Spleen (tissue), 11 donors: ENCODE measurements at regions not wholly inside any gene's neighbourhood (a gene's known extent, or its start where the extent isn't known, plus 50 kb on each side); places are given as distances from the start of the nearest gene placed in this dataset.

ENCODE experiments used
- DNase-seq: peaks from one replicate; pipeline ENCODE4 v3.0.0-alpha.2; 2020
- H3K27ac ChIP-seq, 8 donors: fragments of 200-600 bp; sonication (generic) in 7 of 8; 1 replicate in 4 of 8; 2 replicates in 4 of 8; pipeline versions ENCODE4 v1.5.0 to v1.8.0; 2016 to 2021; ENCODE audit warnings: inconsistent platforms in 4 of 8, mild to moderate bottlenecking in 4 of 8, moderate library complexity in 1 of 8
- H3K27me3 ChIP-seq, 7 donors: fragments of 200-600 bp; sonication (generic) in 6 of 7; replicated peaks in 1 of 7; 1 replicate in 4 of 7; 2 replicates in 3 of 7; pipeline versions ENCODE4 v1.5.0 to v1.8.0; 2016 to 2021; ENCODE audit warnings: inconsistent platforms in 3 of 7, mild to moderate bottlenecking in 1 of 7
- H3K36me3 ChIP-seq, 6 donors: fragments of 200-600 bp; sonication (generic) in 5 of 6; 1 replicate in 4 of 6; 2 replicates in 2 of 6; pipeline versions ENCODE4 v1.5.0 to v1.8.0; 2016 to 2021; ENCODE audit warnings: inconsistent platforms in 2 of 6
- H3K4me1 ChIP-seq, 6 donors: fragments of 200-600 bp; sonication (generic) in 5 of 6; 1 replicate in 3 of 6; 2 replicates in 3 of 6; pipeline versions ENCODE4 v1.5.0 to v1.8.0; 2016 to 2021; ENCODE audit warnings: inconsistent platforms in 3 of 6
- H3K4me3 ChIP-seq, 8 donors: fragments of 200-600 bp; sonication (generic) in 7 of 8; 1 replicate in 4 of 8; 2 replicates in 4 of 8; pipeline versions ENCODE4 v1.5.0 to v1.8.0; 2016 to 2021; ENCODE audit warnings: inconsistent platforms in 4 of 8, mild to moderate bottlenecking in 4 of 8, moderate library complexity in 2 of 8
- H3K9me3 ChIP-seq, 8 donors: fragments of 200-600 bp; sonication (generic) in 7 of 8; 1 replicate in 4 of 8; 2 replicates in 4 of 8; pipeline versions ENCODE4 v1.5.0 to v1.8.0; 2016 to 2021; ENCODE audit warnings: inconsistent platforms in 4 of 8
- POLR2A ChIP-seq, 3 donors: fragments of 450-650 bp; IDR thresholded peaks; one replicate each; pipeline ENCODE4 v1.5.1; 2017; ENCODE audit warnings: antibody characterized with exemption in 3 of 3, mild to moderate bottlenecking in 1 of 3
- POLR2AphosphoS5 ChIP-seq, 3 donors: sonication (generic); formaldehyde crosslinking; IDR thresholded peaks; one replicate each; pipeline ENCODE4 v1.5.1; 2017; ENCODE audit warnings: antibody characterized with exemption in 3 of 3
- WGBS, 5 donors: extraction: QIAGEN DNeasy Blood & Tissue Kit in 3 of 5; methylation state at CpG; one replicate each; pipeline versions ENCODE4 v1.1.5 to v1.1.7; 2013 to 2018; 5-methylcytosine and 5-hydroxymethylcytosine counted together
- intact Hi-C: fragments of 100-400 bp; cut with DNase I; formaldehyde crosslinking; loops from one replicate; pipeline ENCODE4 v1.15.0; 2023; ENCODE audit warnings: low total_unique reads
- TF ChIP-seq, protein P1 (sequence below), 11 experiments: fragments of 200-600 bp in 7 of 11; fragments of 450-650 bp in 4 of 11; sonication (generic) in 4 of 11; IDR thresholded peaks in 8 of 11; conservative IDR thresholded peaks in 3 of 11; 1 replicate in 7 of 11; 2 replicates in 4 of 11; pipeline versions ENCODE4 v1.4.0 to v1.8.0; 2016 to 2021; ENCODE audit warnings: antibody characterized with exemption in 11 of 11, inconsistent platforms in 4 of 11, mild to moderate bottlenecking in 1 of 11
- donor health status: healthy with polysubstance abuse.
- donor health status: DM: no; HTN: no; CAD: no; lungs with moderate emphysema.
- donor health status: DM: no; HTN: no; CAD: no.
- donor health status: Bipolar disorder and iron deficiency.
- donor health status: healthy.
- donor health status: DM: no; HTN: no; CAD: no.
- donor health status: DM: yes; HTN: yes; CAD: no.

DNA sequence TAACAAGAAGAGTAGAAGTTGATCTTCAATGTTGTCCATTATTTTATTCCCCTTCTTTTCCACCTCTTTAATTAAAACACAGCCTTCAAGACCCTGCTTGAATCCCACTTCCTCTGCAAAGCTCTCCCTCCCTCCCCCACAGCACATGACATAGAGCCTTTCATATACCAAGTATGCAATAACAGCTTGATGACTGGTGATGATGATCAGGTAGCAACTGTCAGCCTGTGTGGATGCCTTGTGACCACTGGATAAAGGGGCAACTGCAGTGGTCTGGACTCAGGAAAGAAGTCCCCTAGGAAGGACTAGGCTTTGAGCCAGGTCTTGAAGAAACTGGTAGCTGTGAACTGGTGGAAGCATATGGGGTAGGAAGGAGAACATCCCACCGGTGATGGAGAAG, 53.8 kb upstream of the PRDX6 start:
- H3K36me3 ChIP-seq = peaks cover 0 to 14% (median under 1%) of the 10 kb centered on the region in 6 donors
- DNase-seq = no peak
- H3K4me1 ChIP-seq = peaks cover 3 to 36% (median 15%) of the 10 kb centered on the region in 6 donors
- H3K4me3 ChIP-seq = no peak overlapping the region
- no peaks in the 10 kb centered on the region for H3K9me3 ChIP-seq
- WGBS, 5 donors = 78 to 90% (median 83%) methylated on average over 1 of the region's 1 CpG
- TF ChIP-seq POLR2A (IDR thresholded peaks at IDR 0.05) (no peak), POLR2AphosphoS5 (IDR thresholded peaks at IDR 0.05) (no peak)
- TF ChIP-seq, protein P1, sequence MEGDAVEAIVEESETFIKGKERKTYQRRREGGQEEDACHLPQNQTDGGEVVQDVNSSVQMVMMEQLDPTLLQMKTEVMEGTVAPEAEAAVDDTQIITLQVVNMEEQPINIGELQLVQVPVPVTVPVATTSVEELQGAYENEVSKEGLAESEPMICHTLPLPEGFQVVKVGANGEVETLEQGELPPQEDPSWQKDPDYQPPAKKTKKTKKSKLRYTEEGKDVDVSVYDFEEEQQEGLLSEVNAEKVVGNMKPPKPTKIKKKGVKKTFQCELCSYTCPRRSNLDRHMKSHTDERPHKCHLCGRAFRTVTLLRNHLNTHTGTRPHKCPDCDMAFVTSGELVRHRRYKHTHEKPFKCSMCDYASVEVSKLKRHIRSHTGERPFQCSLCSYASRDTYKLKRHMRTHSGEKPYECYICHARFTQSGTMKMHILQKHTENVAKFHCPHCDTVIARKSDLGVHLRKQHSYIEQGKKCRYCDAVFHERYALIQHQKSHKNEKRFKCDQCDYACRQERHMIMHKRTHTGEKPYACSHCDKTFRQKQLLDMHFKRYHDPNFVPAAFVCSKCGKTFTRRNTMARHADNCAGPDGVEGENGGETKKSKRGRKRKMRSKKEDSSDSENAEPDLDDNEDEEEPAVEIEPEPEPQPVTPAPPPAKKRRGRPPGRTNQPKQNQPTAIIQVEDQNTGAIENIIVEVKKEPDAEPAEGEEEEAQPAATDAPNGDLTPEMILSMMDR (IDR thresholded peaks at IDR 0.05 in 8 of 11, conservative IDR thresholded peaks at IDR 0.05 in 3 of 11) = no peak
- H3K27ac ChIP-seq = no peak overlapping the region
- intact Hi-C loops = loop anchor here (5.0 to 10.0 kb wide), 2 partner anchors 678 to 794 kb away; no protein-coding TSS in a partner anchor
- H3K27me3 ChIP-seq = no peaks in the 10 kb centered on the region

DNA sequence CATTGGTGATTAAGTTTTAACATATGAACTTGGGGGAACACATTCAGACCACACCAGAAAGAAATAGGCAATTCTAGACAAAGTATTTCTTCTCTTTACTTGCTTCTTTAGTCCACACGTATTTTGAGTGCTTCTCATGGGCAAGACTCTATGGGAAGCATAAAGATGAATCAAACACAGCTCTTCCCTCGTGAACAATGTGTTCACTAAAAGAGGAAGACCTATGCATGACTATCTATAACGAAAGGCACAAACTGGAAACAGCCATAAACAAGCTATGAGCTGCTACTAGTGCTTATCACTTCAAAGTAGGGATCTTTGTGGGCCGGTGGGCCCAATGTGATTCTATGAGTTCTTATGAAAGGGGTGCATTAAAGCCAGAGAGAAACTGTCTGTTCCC, 53.0 kb upstream of the PRDX6 start:
- Histone ChIP-seq H3K9me3 (no peaks in the 10 kb centered on the region), H3K4me3 (no peak overlapping the region), H3K36me3 (peaks cover 0 to 8% (median 0%) of the 10 kb centered on the region in 6 donors), H3K27me3 (no peaks in the 10 kb centered on the region), H3K4me1 (peaks cover 3 to 38% (median 17%) of the 10 kb centered on the region in 6 donors), H3K27ac (no peak overlapping the region)
- TF ChIP-seq POLR2AphosphoS5 (IDR thresholded peaks at IDR 0.05) (no peak), POLR2A (IDR thresholded peaks at IDR 0.05) (no peak)
- TF ChIP-seq, protein P1 (IDR thresholded peaks at IDR 0.05 in 8 of 11, conservative IDR thresholded peaks at IDR 0.05 in 3 of 11) = no peak
- no peak for DNase-seq
- WGBS, 5 donors = 82 to 86% (median 84%) methylated on average over 4 of the region's 4 CpGs
- intact Hi-C loops = loop anchor here (5.0 to 10.0 kb wide), 2 partner anchors 679 to 793 kb away; no protein-coding TSS in a partner anchor

DNA sequence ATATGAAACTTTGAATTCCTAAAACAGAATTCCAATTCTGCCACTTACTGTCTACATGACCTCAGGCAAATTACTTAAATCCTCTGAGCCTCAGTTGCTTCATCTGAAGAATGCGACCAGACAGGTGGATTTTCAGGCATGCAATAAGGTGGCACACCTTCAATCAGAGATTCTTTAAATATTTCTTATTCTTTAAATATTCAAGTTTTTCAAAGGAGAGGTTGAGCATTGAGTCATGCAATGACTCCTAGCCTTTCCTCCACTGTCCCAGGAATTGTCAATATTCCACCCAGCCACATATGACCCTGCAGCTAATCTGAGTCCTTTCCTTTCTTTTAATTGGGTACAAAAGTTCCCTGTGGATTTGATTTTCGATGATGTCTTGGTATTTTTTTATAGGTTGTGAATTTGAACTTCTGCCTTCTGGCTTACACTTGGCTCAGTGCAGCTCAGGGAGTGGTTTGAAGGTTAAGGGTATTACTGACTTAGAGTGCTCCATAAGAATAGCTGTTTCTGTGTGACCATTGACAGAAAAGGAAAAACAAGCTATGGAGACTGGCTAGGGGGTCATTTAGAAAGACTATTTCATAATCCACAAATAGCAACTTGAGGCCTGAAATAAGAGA, 52.2 kb upstream of the PRDX6 start:
- peaks cover 11 to 40% (median 22%) of the 10 kb centered on the region in 6 donors for H3K4me1 ChIP-seq
- no peaks in the 10 kb centered on the region for H3K9me3 ChIP-seq
- intact Hi-C loops = loop anchor here (5.0 to 10.0 kb wide), 2 partner anchors 680 to 792 kb away; no protein-coding TSS in a partner anchor
- H3K4me3 ChIP-seq = no peak overlapping the region
- 82 to 92% (median 87%) methylated on average over 2 of the region's 2 CpGs for WGBS, 5 donors
- peaks cover 0 to 8% (median 0%) of the 10 kb centered on the region in 6 donors for H3K36me3 ChIP-seq
- TF ChIP-seq POLR2A (IDR thresholded peaks at IDR 0.05) (no peak), POLR2AphosphoS5 (IDR thresholded peaks at IDR 0.05) (no peak)
- TF ChIP-seq, protein P1 (IDR thresholded peaks at IDR 0.05 in 8 of 11, conservative IDR thresholded peaks at IDR 0.05 in 3 of 11) = no peak
- DNase-seq = no peak
- H3K27me3 ChIP-seq = no peaks in the 10 kb centered on the region
- H3K27ac ChIP-seq = no peak overlapping the region

DNA sequence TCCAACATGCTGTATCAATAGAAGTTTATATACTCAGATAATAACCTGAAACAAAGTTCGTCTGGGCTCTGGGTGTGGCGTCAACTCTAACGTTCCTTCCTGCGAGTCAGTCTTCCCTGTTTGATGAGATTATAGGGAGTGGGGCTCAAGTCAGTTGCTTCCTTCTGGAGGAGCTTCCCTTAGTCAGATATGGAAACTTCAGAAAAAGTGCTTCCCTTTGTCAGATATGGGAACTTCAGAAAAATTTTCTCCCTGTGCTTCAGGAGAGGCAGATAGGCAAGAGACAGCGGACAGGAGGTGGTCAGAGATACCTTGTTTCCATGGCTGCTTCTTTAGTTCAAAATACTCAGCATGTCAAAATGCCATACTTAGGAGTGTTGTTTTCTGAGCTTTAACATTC, 51.1 kb upstream of the PRDX6 start:
- H3K4me1 ChIP-seq = peaks cover 17 to 40% (median 24%) of the 10 kb centered on the region in 6 donors
- WGBS, 5 donors = 67 to 85% (median 74%) methylated on average over 5 of the region's 5 CpGs
- intact Hi-C loops = loop anchor here (10.0 kb wide), 1 partner anchor 681 kb away; no protein-coding TSS in a partner anchor
- H3K9me3 ChIP-seq = no peaks in the 10 kb centered on the region
- H3K4me3 ChIP-seq = no peak overlapping the region
- TF ChIP-seq, protein P1 (IDR thresholded peaks at IDR 0.05 in 8 of 11, conservative IDR thresholded peaks at IDR 0.05 in 3 of 11) = no peak
- TF ChIP-seq POLR2AphosphoS5 (IDR thresholded peaks at IDR 0.05) = no peak
- TF ChIP-seq POLR2A (IDR thresholded peaks at IDR 0.05) = no peak
- no peak overlapping the region for H3K27ac ChIP-seq
- H3K27me3 ChIP-seq = no peaks in the 10 kb centered on the region
- peaks cover 0 to 8% (median 0%) of the 10 kb centered on the region in 6 donors for H3K36me3 ChIP-seq
- DNase-seq = no peak
